ENCODE measurements at regions not wholly inside any gene's neighbourhood (a gene's known extent, or its start where the extent isn't known, plus 50 kb on each side); places are given as distances from the start of the nearest gene placed in this dataset.
A peak's percentile ranks its signal among the peaks of the same experiment; 100 is the strongest.

GRCh38 chr4:164115236-164115635 is 620.7 kb downstream of the TMA16 start:
- H3K4me1 ChIP-seq: no peaks in the 10 kb centered on the region
- no peak for TF ChIP-seq CTCF (IDR thresholded peaks at IDR 0.05)
- no peak overlapping the region for H3K4me3 ChIP-seq
- no peaks in the 10 kb centered on the region for H3K27me3 ChIP-seq
- H3K36me3 ChIP-seq: no peaks in the 10 kb centered on the region
- intact Hi-C loops (cut with DNase I): no loop called here
- H3K9me3 ChIP-seq: no peaks in the 10 kb centered on the region
- H3K27ac ChIP-seq: no peak overlapping the region
- DNase-seq (peak in 2 of 4 donors; percentile 53 to 59), ATAC-seq (no peak)

DNA sequence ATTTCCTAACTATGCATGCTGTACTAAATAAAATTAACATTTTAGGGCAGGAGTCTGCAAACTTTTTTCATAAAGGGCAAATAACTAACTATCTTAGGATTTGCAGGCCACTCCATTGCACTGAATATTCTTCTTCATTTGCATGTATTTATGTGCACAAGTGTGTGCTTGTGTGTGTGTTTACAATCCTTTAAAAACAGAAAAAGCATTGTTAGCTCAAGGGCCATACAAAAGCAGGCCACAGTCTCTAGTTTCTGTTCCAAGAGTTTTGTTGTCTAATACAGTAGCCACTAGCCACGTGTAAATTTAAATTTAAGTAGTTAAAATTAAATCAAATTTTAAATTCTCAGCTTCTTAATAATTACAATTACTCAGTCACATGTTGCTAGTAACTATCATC is 621.8 kb downstream of the TMA16 start:
- no peaks in the 10 kb centered on the region for H3K4me1 ChIP-seq
- intact Hi-C loops (cut with DNase I): no loop called here

DNA sequence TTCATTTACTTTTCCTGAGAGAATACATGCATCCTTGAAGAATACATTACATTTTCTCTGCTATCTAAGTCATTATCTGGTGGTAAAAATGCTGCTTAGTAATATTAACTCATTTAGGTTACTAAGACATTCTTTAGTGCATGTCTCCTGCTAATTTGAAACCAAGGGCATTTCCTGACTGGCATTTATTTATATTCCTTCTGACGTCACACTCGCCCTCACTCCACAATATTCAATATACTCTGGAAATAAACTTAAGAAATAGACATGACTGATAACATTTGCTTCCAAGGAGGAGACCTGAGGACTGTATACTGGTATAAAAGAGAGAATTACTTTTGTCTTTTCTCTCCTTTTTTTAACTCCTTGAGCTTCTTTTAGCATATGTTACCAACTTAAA is 619.5 kb upstream of the SMIM31 start:
- Histone ChIP-seq H3K9me3 (no peaks in the 10 kb centered on the region), H3K27me3 (no peaks in the 10 kb centered on the region), H3K4me3 (no peak overlapping the region), H3K4me1 (no peaks in the 10 kb centered on the region), H3K27ac (no peak overlapping the region), H3K36me3 (no peaks in the 10 kb centered on the region)
- intact Hi-C loops (cut with DNase I): no loop called here
- ATAC-seq (no peak), DNase-seq (no peak)
- TF ChIP-seq CTCF (IDR thresholded peaks at IDR 0.05): no peak

More for the DNA sequence above, 621.8 kb downstream of the TMA16 start:
- no peaks in the 10 kb centered on the region for H3K36me3 ChIP-seq
- no peak overlapping the region for H3K27ac ChIP-seq
- H3K4me3 ChIP-seq: no peak overlapping the region
- no peak for ATAC-seq
- H3K27me3 ChIP-seq: no peaks in the 10 kb centered on the region
- no peak for DNase-seq
- TF ChIP-seq CTCF (IDR thresholded peaks at IDR 0.05): no peak
- no peaks in the 10 kb centered on the region for H3K9me3 ChIP-seq

DNA sequence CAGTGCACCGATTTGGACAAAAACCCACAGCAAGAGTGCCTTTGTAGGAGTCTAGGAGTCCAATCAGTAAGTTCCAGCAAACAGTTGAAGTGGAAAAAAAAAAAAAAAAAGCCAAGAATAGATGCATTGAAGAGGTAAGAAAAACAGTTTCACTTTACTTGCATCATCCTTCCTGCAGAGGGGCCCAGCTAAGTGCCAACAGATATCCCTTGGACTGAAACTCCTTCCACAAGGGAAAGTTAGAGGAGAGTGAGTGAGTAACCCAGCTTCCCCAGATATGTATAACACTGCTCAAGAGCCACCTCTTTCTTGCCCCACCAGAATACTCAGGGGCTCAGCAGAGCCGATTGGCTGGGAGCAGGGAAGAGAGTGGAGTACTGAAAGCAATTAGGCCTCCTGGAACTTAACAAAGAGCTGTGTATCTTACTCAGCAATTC is 617.7 kb upstream of the SMIM31 start:
- DNase-seq (no peak), ATAC-seq (no peak)
- TF ChIP-seq CTCF (IDR thresholded peaks at IDR 0.05): no peak
- Histone ChIP-seq H3K27ac (no peak overlapping the region), H3K9me3 (no peaks in the 10 kb centered on the region), H3K4me3 (no peak overlapping the region), H3K27me3 (no peaks in the 10 kb centered on the region), H3K4me1 (no peaks in the 10 kb centered on the region), H3K36me3 (no peaks in the 10 kb centered on the region)
- intact Hi-C loops (cut with DNase I): no loop called here

- H3K36me3 ChIP-seq: no peaks in the 10 kb centered on the region
- no peaks in the 10 kb centered on the region for H3K27me3 ChIP-seq
- intact Hi-C loops (cut with DNase I): no loop called here
- DNase-seq: no peak
- H3K9me3 ChIP-seq: peaks cover 0 to 2% of the 10 kb centered on the region in 2 donors
- no peak overlapping the region for H3K4me3 ChIP-seq
- TF ChIP-seq CTCF (IDR thresholded peaks at IDR 0.05): no peak
- H3K4me1 ChIP-seq: no peaks in the 10 kb centered on the region
- no peak overlapping the region for H3K27ac ChIP-seq
- ATAC-seq: no peak
Measured at GRCh38 chr4:164138521-164138920, 615.4 kb upstream of the SMIM31 start.

All from left lung (tissue), 4 donors.